ENCODE measurements at regions not wholly inside any gene's neighbourhood (a gene's known extent, or its start where the extent isn't known, plus 50 kb on each side); places are given as distances from the start of the nearest gene placed in this dataset.

- no peak overlapping the region for H3K4me3 ChIP-seq (ENCODE audit: low read length in 2 of 2)
- ATAC-seq (ENCODE audit: low FRiP score): no peak
- no peak overlapping the region for H3K27ac ChIP-seq (ENCODE audit: low read depth in 1 of 2, low read length in 2 of 2)
- H3K4me1 ChIP-seq (ENCODE audit: control insufficient read depth in 1 of 2, insufficient read depth in 2 of 2, low read length in 2 of 2): no peaks in the 10 kb centered on the region
- no peaks in the 10 kb centered on the region for H3K9me3 ChIP-seq (ENCODE audit: control insufficient read depth, low read length)
- no peak for DNase-seq
- H3K36me3 ChIP-seq (ENCODE audit: control insufficient read depth in 1 of 2, insufficient read depth in 2 of 2, low read length in 1 of 2): no peaks in the 10 kb centered on the region
- 70 to 76% methylated on average over 4 of the region's 4 CpGs for WGBS, 2 donors
- H3K27me3 ChIP-seq (ENCODE audit: control insufficient read depth in 1 of 2, insufficient read depth in 2 of 2, low read length in 1 of 2): no peaks in the 10 kb centered on the region
- intact Hi-C loops (cut with DNase I): no loop called here
These were observed 257.1 kb upstream of the MAP3K1 start for GRCh38 chr5:56558131-56558745.

GRCh38 chr5:56557198-56557597 lies 258.2 kb upstream of the MAP3K1 start:
- H3K27ac ChIP-seq (ENCODE audit: low read depth in 1 of 2, low read length in 2 of 2): no peak overlapping the region
- H3K36me3 ChIP-seq (ENCODE audit: control insufficient read depth in 1 of 2, insufficient read depth in 2 of 2, low read length in 1 of 2): no peaks in the 10 kb centered on the region
- no peaks in the 10 kb centered on the region for H3K9me3 ChIP-seq (ENCODE audit: control insufficient read depth, low read length)
- H3K4me3 ChIP-seq (ENCODE audit: low read length in 2 of 2): no peak overlapping the region
- ATAC-seq (ENCODE audit: low FRiP score) (no peak), DNase-seq (no peak)
- no peaks in the 10 kb centered on the region for H3K27me3 ChIP-seq (ENCODE audit: control insufficient read depth in 1 of 2, insufficient read depth in 2 of 2, low read length in 1 of 2)
- intact Hi-C loops (cut with DNase I): no loop called here
- 12 to 17% methylated on average over 3 of the region's 3 CpGs for WGBS, 2 donors
- peaks cover 5% of the 10 kb centered on the region in 2 donors for H3K4me1 ChIP-seq (ENCODE audit: control insufficient read depth in 1 of 2, insufficient read depth in 2 of 2, low read length in 2 of 2)

GRCh38 chr5:56552612-56553268 lies 262.6 kb upstream of the MAP3K1 start:
- H3K27ac ChIP-seq (ENCODE audit: low read depth in 1 of 2, low read length in 2 of 2): peak overlapping the region in 1 of 2 donors; percentile 6
- ATAC-seq (ENCODE audit: low FRiP score) (peak; percentile 38), DNase-seq (no peak)
- no peaks in the 10 kb centered on the region for H3K36me3 ChIP-seq (ENCODE audit: control insufficient read depth in 1 of 2, insufficient read depth in 2 of 2, low read length in 1 of 2)
- H3K27me3 ChIP-seq (ENCODE audit: control insufficient read depth in 1 of 2, insufficient read depth in 2 of 2, low read length in 1 of 2): no peaks in the 10 kb centered on the region
- no peak overlapping the region for H3K4me3 ChIP-seq (ENCODE audit: low read length in 2 of 2)
- H3K9me3 ChIP-seq (ENCODE audit: control insufficient read depth, low read length): no peaks in the 10 kb centered on the region
- intact Hi-C loops (cut with DNase I): no loop called here
- peaks cover 7 to 9% of the 10 kb centered on the region in 2 donors for H3K4me1 ChIP-seq (ENCODE audit: control insufficient read depth in 1 of 2, insufficient read depth in 2 of 2, low read length in 2 of 2)

- ATAC-seq (ENCODE audit: low FRiP score) (no peak), DNase-seq (no peak)
- Histone ChIP-seq H3K4me3 (ENCODE audit: low read length in 2 of 2) (no peak overlapping the region), H3K27me3 (ENCODE audit: control insufficient read depth in 1 of 2, insufficient read depth in 2 of 2, low read length in 1 of 2) (no peaks in the 10 kb centered on the region), H3K27ac (ENCODE audit: low read depth in 1 of 2, low read length in 2 of 2) (no peak overlapping the region), H3K36me3 (ENCODE audit: control insufficient read depth in 1 of 2, insufficient read depth in 2 of 2, low read length in 1 of 2) (no peaks in the 10 kb centered on the region), H3K4me1 (ENCODE audit: control insufficient read depth in 1 of 2, insufficient read depth in 2 of 2, low read length in 2 of 2) (peaks cover 7 to 9% of the 10 kb centered on the region in 2 donors), H3K9me3 (ENCODE audit: control insufficient read depth, low read length) (no peaks in the 10 kb centered on the region)
- intact Hi-C loops (cut with DNase I): no loop called here
- 94 to 98% methylated on average over 2 of the region's 2 CpGs for WGBS, 2 donors
These were observed 265.1 kb upstream of the MAP3K1 start for GRCh38 chr5:56550227-56550626.

GRCh38 chr5:56549096-56549886 lies 266.1 kb upstream of the MAP3K1 start:
- Histone ChIP-seq H3K27me3 (ENCODE audit: control insufficient read depth in 1 of 2, insufficient read depth in 2 of 2, low read length in 1 of 2) (no peaks in the 10 kb centered on the region), H3K4me1 (ENCODE audit: control insufficient read depth in 1 of 2, insufficient read depth in 2 of 2, low read length in 2 of 2) (peaks cover 7 to 9% of the 10 kb centered on the region in 2 donors), H3K36me3 (ENCODE audit: control insufficient read depth in 1 of 2, insufficient read depth in 2 of 2, low read length in 1 of 2) (no peaks in the 10 kb centered on the region), H3K4me3 (ENCODE audit: low read length in 2 of 2) (no peak overlapping the region), H3K27ac (ENCODE audit: low read depth in 1 of 2, low read length in 2 of 2) (no peak overlapping the region), H3K9me3 (ENCODE audit: control insufficient read depth, low read length) (no peaks in the 10 kb centered on the region)
- DNase-seq (no peak), ATAC-seq (ENCODE audit: low FRiP score) (no peak)
- 97% methylated on average over 3 of the region's 3 CpGs for WGBS, 2 donors
- intact Hi-C loops (cut with DNase I): no loop called here

GRCh38 chr5:56545016-56545415 lies 270.3 kb upstream of the MAP3K1 start:
- H3K27ac ChIP-seq (ENCODE audit: low read depth in 1 of 2, low read length in 2 of 2): no peak overlapping the region
- DNase-seq (no peak), ATAC-seq (ENCODE audit: low FRiP score) (no peak)
- H3K4me3 ChIP-seq (ENCODE audit: low read length in 2 of 2): no peak overlapping the region
- no peaks in the 10 kb centered on the region for H3K36me3 ChIP-seq (ENCODE audit: control insufficient read depth in 1 of 2, insufficient read depth in 2 of 2, low read length in 1 of 2)
- no peaks in the 10 kb centered on the region for H3K9me3 ChIP-seq (ENCODE audit: control insufficient read depth, low read length)
- H3K27me3 ChIP-seq (ENCODE audit: control insufficient read depth in 1 of 2, insufficient read depth in 2 of 2, low read length in 1 of 2): no peaks in the 10 kb centered on the region
- 94 to 97% methylated on average over 7 of the region's 7 CpGs for WGBS, 2 donors
- peaks cover 2% of the 10 kb centered on the region in 2 donors for H3K4me1 ChIP-seq (ENCODE audit: control insufficient read depth in 1 of 2, insufficient read depth in 2 of 2, low read length in 2 of 2)
- intact Hi-C loops (cut with DNase I): no loop called here

- intact Hi-C loops (cut with DNase I): no loop called here
- Histone ChIP-seq H3K4me3 (ENCODE audit: low read length in 2 of 2) (no peak overlapping the region), H3K36me3 (ENCODE audit: control insufficient read depth in 1 of 2, insufficient read depth in 2 of 2, low read length in 1 of 2) (no peaks in the 10 kb centered on the region), H3K4me1 (ENCODE audit: control insufficient read depth in 1 of 2, insufficient read depth in 2 of 2, low read length in 2 of 2) (no peaks in the 10 kb centered on the region), H3K27ac (ENCODE audit: low read depth in 1 of 2, low read length in 2 of 2) (no peak overlapping the region), H3K27me3 (ENCODE audit: control insufficient read depth in 1 of 2, insufficient read depth in 2 of 2, low read length in 1 of 2) (no peaks in the 10 kb centered on the region), H3K9me3 (ENCODE audit: control insufficient read depth, low read length) (no peaks in the 10 kb centered on the region)
- 92 to 94% methylated on average over 6 of the region's 6 CpGs for WGBS, 2 donors
- DNase-seq (no peak), ATAC-seq (ENCODE audit: low FRiP score) (no peak)
These were observed 271.6 kb upstream of the MAP3K1 start for GRCh38 chr5:56543441-56544388.

GRCh38 chr5:56540266-56540665 lies 275.1 kb upstream of the MAP3K1 start:
- H3K27ac ChIP-seq (ENCODE audit: low read depth in 1 of 2, low read length in 2 of 2): no peak overlapping the region
- DNase-seq: no peak
- H3K27me3 ChIP-seq (ENCODE audit: control insufficient read depth in 1 of 2, insufficient read depth in 2 of 2, low read length in 1 of 2): no peaks in the 10 kb centered on the region
- no peak for ATAC-seq (ENCODE audit: low FRiP score)
- intact Hi-C loops (cut with DNase I): no loop called here
- 90% methylated on average over 4 of the region's 4 CpGs for WGBS, 2 donors
- no peaks in the 10 kb centered on the region for H3K4me1 ChIP-seq (ENCODE audit: control insufficient read depth in 1 of 2, insufficient read depth in 2 of 2, low read length in 2 of 2)
- no peak overlapping the region for H3K4me3 ChIP-seq (ENCODE audit: low read length in 2 of 2)
- no peaks in the 10 kb centered on the region for H3K9me3 ChIP-seq (ENCODE audit: control insufficient read depth, low read length)
- H3K36me3 ChIP-seq (ENCODE audit: control insufficient read depth in 1 of 2, insufficient read depth in 2 of 2, low read length in 1 of 2): no peaks in the 10 kb centered on the region
